ENCODE measurements at regions not wholly inside any gene's neighbourhood (a gene's known extent, or its start where the extent isn't known, plus 50 kb on each side); places are given as distances from the start of the nearest gene placed in this dataset.

- in situ Hi-C loops (cut with HindIII; ENCODE audit: extremely low pct_ligation_motif_present, low pct_unique_long_range_greater_than_20kb) (no loop called here), intact Hi-C loops (cut with micrococcal nuclease; ENCODE audit: unreplicated experiment) (no loop called here)
- Histone ChIP-seq H3K4me1 (ENCODE audit: insufficient read depth, low read length) (peaks cover 27% of the 10 kb centered on the region), H3K79me2 (ENCODE audit: insufficient read depth, low read length) (no peaks in the 10 kb centered on the region), H3K4me3 (replicated peaks in 1 of 3; ENCODE audit: insufficient read depth in 1 of 3, low read depth in 2 of 3, low read length in 3 of 3) (no peak overlapping the region), H4K20me1 (ENCODE audit: insufficient read depth, low read length) (no peaks in the 10 kb centered on the region), H3K9ac (ENCODE audit: insufficient read depth, low read depth, low read length) (no peak overlapping the region), H3K4me2 (ENCODE audit: low read depth, low read length) (no peak overlapping the region), H2AFZ (ENCODE audit: low read length) (no peak overlapping the region), H3K36me3 (replicated peaks in 1 of 2; ENCODE audit: control insufficient read depth in 1 of 2, insufficient read depth in 2 of 2, low read length in 2 of 2) (no peaks in the 10 kb centered on the region), H3K9me3 (ENCODE audit: low read length) (no peaks in the 10 kb centered on the region), H3K27me3 (ENCODE audit: control insufficient read depth in 1 of 2, insufficient read depth in 2 of 2, low read length in 2 of 2) (no peaks in the 10 kb centered on the region), H3K27ac (ENCODE audit: extremely low read length, insufficient read depth, low read length) (no peak overlapping the region)
- ATAC-seq (peak; percentile 40), DNase-seq (ENCODE audit: low spot score) (no peak), FAIRE-seq (no peak)
- WGBS (ENCODE audit: low lambda C conversion rate): 94% methylated on average over 21 of the region's 21 CpGs
- CTCF ChIA-PET (ENCODE audit: low intra/inter-chr PET ratio, low total read pairs): no interaction called here
- BruUV-seq (replicated peaks): no TSS peak
- TF ChIP-seq ZNF687 (CRISPR knock-in tag; IDR thresholded peaks at IDR 0.05) (peak; percentile 39), ZBTB33 (CRISPR knock-in tag; IDR thresholded peaks at IDR 0.05) (peak; percentile 51; the same call in 1 of the 2 replicates), FOSL1 (CRISPR knock-in tag; IDR thresholded peaks at IDR 0.05; ENCODE audit: borderline replicate concordance) (no peak), ZNF225 (CRISPR knock-in tag; IDR thresholded peaks at IDR 0.05) (0 out of 2 replicates have a peak, but pooled peaks have one; percentile 25), ZNF768 (CRISPR knock-in tag; IDR thresholded peaks at IDR 0.05) (0 out of 2 replicates have a peak, but pooled peaks have one; percentile 29)
- POLR2A ChIA-PET: interaction anchor here (1.8 kb wide), 1 partner anchor 16 kb away, joined by 4 read pairs; no protein-coding TSS in a partner anchor
These were observed 127.4 kb upstream of the AFDN start for GRCh38 chr6:167699141-167699931.
